T-helper 2 cell treated with Interferon-gamma antibody and Interleukin-4, amounts not matched to agents 100 ng/mL and 5 ng/mL, for 36 hours (primary cell): ENCODE measurements at regions not wholly inside any gene's neighbourhood (a gene's known extent, or its start where the extent isn't known, plus 50 kb on each side); places are given as distances from the start of the nearest gene placed in this dataset.
"Not testable (repeated sequence)": the region's sequence is repeated elsewhere in the genome, so short reads cannot be mapped to it uniquely, and the experiment has no call there.

Experiments used
- intact Hi-C: fragments of 100-400 bp; cut with micrococcal nuclease; formaldehyde crosslinking; loops from one replicate; pipeline ENCODE4 v1.15.1; 2023

DNA sequence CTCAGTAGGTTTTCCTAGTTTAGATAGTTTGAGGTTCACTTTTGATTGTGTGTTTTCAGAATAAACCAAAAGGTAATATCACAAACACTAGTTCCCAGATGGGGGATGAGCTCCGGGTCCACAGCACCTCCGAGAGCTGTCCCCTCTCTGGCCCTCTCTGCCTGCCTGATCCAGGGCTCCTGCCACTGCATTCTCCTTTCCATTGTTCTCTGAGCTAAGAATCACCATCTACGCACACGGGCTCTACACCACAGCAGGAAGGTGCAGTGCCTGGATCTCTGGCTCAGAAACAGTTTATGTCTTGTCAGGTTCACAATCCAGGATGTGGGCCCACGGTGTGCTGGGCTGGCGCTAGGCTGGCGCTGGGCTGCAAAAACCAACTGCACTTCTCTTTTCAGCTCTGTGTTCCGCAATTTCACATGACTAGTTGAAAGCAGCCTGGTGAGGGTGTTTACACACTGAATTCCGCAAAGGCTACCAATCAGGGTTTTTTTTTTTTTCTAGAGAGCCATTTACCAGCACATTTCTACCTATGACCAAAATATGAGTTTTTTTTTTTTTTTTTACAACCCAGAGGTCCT is 167.5 kb downstream of the SOD2 start:
- intact Hi-C loops = no loop called here

- intact Hi-C loops = no loop called here
Observed at GRCh38 chr6:159522877-159523547, 170.0 kb downstream of the SOD2 start.

GRCh38 chr6:159521962-159522361 is 171.1 kb downstream of the SOD2 start:
- intact Hi-C loops = no loop called here

GRCh38 chr6:159520002-159520401 is 173.0 kb downstream of the SOD2 start:
- intact Hi-C loops = no loop called here

DNA sequence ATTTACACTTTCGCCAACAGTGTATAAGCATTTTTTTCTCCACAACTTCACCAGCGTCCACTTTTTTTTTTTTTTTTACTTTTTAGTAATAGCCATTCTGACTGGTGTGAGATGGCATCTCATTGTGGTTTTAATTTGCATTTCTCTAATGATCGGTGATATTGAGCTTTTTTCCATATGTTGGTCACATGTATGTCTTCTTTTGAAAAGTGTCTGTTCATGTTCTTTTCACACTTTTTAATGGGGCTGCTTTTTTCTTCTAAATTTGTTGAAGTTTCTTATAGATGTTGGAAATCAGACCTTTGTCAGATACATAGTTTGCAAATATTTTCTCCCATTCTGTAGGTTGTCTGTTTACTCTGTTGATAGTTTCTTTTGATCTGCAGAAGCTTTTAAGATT is 177.2 kb downstream of the SOD2 start:
- intact Hi-C loops = not testable (repeated sequence)

DNA sequence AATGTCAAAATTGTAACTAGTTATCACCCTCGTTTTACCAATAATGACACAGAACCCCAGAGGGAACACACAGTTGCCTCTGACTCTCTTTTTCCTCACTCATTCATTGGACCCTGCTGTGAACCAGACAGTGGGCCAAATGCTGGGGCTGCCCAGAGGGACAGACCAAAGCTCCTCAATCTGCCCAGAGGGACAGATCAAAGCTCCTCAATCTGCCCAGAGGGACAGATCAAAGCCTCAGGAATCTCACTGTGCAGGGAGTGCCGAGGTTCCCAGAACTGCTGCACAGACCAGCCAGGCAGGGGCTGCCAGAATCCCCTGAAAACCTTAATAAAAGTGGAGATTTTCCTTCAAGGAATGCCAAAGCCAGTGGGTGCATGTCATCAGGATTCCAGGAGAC is 179.1 kb downstream of the SOD2 start:
- intact Hi-C loops = no loop called here

DNA sequence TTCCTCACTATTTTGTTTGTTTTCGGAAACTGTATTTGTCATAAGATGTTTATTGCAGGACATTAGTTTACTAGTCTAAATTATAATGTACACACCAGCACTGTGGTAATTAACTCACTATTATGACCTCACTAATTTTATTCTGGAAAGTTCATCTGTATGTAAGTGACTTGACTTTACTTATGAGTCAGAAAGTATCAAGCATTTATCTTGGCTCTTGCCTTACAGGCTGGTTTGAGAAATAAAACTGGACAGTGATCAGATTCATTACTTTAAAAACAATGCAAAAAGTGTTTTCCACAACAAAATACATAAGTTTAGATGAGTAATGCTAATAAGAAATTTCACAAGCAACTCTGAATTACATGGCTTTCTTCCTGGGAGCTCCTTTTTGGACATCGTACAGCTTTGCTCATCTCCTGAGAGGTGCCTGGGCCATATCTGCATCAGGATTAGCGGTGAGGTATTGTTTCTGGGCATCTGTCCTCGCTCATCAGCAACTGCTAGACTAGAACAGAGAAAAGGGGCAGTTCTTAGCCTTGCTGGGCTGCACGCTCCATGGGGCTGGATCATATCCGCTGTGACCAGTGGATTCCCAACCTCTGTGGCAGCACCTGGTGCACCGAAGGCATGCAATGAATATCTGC is 179.8 kb downstream of the SOD2 start:
- intact Hi-C loops = no loop called here

GRCh38 chr6:159512571-159512970 is 180.5 kb downstream of the SOD2 start:
- intact Hi-C loops = no loop called here

DNA sequence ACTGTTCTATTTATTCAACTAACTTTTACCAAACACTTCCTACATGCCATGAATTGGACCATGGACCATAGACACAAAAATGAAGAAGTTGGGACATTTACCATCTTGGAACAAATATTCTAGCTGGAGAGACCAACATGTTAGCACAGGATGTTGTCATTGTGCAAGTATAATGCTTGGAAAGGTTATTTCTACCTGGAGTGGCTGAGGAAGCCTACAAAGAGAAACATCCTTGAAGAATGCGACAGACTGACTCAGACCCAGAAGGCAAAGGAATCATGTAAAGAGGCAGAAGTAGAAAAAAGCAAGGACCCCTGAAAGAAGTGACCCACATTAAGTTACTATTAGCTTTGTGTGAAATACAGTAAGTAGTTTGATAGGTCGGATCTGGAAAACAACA is 180.9 kb downstream of the SOD2 start:
- intact Hi-C loops = no loop called here

DNA sequence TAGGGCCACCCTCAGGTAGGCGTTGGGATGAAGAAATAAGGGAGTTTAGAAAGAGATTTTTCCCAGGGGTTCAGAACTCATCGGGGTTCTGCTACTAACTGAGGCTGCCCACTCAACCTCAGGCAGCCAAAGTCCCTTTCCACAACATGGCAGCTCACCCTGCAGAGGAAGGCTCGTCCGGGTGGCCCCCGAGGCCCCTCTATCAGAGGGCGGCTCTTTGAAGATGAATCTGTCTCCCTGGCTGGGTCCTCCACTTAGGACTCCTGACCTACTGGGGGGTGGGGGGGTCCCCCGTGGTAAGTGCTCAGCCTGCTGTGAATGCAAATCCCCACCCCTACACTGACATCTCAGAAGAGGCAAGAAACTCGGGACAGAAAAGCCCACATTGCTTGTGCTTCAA is 182.9 kb downstream of the SOD2 start:
- intact Hi-C loops = no loop called here

DNA sequence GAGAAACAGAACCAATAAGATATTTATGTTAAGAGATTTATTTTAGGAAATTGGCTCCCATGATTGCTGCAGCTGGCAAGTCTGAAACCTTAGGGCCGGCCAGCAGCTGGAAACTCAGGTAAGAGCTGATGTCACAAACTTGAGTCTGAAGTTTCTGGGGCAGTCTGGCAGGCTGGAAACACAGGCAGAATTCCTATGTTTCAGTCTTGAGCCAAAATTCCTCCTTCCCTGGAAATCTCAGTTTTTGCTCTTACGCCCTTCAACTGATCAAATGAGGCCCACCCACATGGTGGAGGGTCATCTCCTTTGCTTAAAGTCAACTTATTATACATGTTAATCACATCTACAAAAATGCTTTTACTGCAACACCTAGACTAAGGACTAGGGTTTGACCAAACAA is 184.1 kb downstream of the SOD2 start:
- intact Hi-C loops = no loop called here

DNA sequence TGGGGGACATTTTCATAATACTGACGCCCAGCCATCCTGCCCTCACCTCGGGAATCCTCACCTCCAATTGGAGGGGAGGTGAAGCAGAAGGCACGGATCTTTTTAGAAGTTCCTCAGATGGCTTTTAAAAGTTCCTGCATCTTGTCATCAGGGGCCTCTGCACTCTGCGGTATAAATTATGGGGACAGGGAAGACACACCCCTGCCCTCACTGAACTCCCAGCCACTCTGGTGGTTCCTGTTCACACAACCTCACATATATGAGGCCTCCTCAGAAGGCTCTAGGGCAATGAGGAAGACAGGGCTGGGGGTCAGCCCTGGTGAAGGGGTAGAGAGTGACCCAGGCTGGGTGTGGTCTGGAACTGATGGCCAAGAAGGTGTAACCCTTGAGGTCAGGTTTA is 187.0 kb downstream of the SOD2 start:
- intact Hi-C loops = no loop called here

DNA sequence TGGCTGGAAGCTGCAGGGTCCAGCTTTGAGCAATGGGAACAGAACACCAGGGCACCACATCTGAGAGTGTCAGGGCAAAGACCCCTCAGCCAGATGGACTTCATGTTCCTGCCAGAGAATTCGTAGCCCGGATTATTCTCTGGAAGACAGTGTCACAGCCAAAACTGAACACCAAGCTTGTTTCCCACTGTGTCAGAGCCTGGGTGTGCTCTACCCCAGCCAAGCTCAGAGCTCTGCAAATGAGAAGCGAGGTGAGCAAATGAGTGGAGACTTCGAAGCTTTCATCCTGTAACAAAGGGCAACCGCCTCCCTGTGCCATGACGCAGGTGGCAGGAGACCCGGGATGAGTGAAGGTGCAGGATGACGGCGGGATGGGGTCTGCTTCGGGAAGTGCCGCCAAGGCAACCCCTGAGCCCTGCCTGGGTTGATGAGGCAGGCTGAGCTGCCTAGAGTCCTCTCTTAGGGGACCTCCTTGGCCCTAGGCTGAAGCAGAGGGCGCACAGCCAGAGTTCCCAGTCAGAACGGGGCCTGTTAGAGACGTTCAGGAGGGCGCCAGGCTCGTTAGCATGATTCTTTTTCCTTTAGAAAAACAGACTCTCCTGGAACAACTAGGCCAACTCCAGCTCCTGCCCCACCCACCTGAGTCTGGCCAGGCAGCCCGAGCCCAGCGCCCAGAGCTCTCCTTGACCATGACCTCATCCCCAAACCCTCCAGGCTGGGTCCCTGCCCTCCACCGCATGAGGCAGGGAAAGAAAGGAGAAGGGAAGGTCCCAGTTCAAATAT is 187.7 kb downstream of the SOD2 start:
- intact Hi-C loops = no loop called here

DNA sequence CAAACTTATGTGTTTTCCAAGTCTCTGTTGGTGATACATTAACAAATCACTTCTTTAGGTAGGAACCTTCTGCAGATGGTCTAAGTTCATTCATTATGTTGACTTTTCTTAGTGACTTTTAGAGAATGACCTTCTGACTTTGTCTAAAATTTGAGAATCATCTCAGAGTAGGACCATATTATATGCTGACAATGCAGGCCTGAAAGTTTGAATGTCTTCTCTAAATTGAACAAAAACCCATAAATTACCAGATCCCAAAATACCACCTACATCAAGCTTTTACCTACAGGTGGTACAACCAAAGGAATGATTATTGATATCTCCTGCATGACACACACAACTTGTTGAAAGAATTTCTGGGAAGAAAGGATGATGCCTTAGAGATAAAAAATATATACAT is 191.5 kb downstream of the SOD2 start:
- intact Hi-C loops = no loop called here

GRCh38 chr6:159499034-159499433 is 194.0 kb downstream of the SOD2 start:
- intact Hi-C loops = no loop called here

- intact Hi-C loops = no loop called here
Observed at GRCh38 chr6:159494586-159494972, 198.5 kb downstream of the SOD2 start.

GRCh38 chr6:159493898-159494585 is 199.0 kb downstream of the SOD2 start:
- intact Hi-C loops = no loop called here

DNA sequence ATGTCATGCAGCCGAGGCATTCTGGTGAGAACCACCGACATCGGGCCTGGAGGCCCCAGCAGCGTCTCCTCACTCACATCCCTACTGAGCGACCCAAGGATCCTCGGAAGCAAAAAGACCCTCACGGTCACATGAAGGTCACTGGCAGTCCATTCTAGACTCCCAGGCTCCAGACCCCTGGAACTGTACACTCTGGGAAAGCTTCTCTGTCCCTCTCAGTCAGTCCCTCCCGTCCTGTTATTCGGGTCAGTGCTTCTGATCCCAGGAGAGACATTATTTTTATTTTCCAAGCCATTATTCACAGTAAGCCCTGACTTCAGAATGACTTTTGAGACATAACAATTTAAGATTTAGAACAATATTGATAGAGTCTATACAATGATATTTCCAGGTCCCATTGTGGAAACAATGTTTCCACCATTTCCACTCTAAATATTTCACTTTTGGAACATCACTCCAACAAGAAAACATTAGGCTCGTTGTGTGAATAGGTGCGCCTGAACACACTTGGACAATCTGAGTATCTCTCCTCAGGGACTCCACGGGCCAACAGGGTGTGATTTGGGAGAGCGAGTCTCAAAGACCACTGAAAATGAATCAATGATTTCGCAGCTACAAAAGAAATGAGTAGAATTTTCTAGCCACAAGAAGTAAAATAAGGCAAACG is 199.7 kb downstream of the SOD2 start:
- intact Hi-C loops = no loop called here

GRCh38 chr6:159490298-159490937 is 202.6 kb downstream of the SOD2 start:
- intact Hi-C loops = no loop called here

DNA sequence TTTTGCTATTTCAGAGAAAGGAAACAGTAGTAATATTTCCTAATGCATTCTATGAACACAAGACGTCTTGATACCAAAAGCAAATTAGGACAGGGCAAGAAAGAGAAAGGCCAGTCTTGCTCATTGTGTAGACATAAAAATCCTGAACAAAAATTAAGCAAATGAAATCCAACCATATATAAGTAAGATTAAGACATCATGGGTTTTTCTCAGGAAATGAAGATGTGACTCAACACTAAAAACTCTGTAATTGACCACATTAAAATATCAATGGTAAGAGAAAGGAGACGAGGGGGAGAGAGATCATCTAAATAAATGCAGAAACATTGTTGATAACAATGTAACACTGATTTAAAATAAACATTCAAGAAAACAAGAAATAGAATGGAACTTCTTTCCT is 205.4 kb downstream of the SOD2 start:
- intact Hi-C loops = no loop called here

DNA sequence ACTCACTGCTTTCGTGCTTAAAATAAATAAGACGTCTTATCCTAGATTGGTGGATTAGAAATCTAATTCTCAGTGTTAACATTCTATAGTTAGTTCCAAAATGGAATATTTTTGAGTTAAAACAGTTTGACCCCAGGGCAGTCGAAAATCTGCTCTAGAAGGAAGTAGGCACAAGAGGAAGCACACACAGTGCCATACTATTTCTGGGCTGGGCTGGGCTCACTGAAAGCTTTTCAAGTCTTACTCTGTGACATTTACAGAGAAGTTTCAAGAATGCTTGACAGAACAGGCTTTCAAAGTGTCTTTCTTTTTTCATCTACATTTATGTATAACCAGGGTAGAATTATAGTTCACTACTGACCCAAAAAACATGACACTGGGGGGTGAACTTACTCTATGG is 209.8 kb downstream of the SOD2 start:
- intact Hi-C loops = no loop called here
